MCF 10A (cell line): ENCODE measurements at regions not wholly inside any gene's neighbourhood (a gene's known extent, or its start where the extent isn't known, plus 50 kb on each side); places are given as distances from the start of the nearest gene placed in this dataset.

Experiments
- BruUV-seq: library from RNA; stranded (reverse); fragments of 400-500 nt; replicated peaks from 2 replicates; lab custom pipeline; 2021; lab: Mats Ljungman, UMichigan
- CTCF ChIA-PET: fragments of 300-600 bp; sonication (Branson Sonifier 250); formaldehyde crosslinking; extraction: SDS; loops from one replicate; lab custom pipeline; 2021; ENCODE audit warnings: antibody characterized with exemption, inconsistent platforms; lab: Yijun Ruan, JAX
- POLR2A ChIA-PET: fragments of 300-600, 350-650 bp; sonication (Branson Sonifier 250); formaldehyde crosslinking; extraction: SDS; loops from one replicate; lab custom pipeline; 2020; ENCODE audit warnings: antibody characterized with exemption, inconsistent platforms; lab: Yijun Ruan, JAX
- DNase-seq: peaks from one replicate; pipeline ENCODE4 v3.0.0-alpha.2; 2018; ENCODE audit not compliant: unreplicated experiment
- H3K27ac Mint-ChIP-seq: one replicate; pipeline ENCODE4 v1.8.0; 2022; ENCODE audit warnings: mild to moderate bottlenecking, low read depth, mixed read lengths; ENCODE audit not compliant: unreplicated experiment
- H3K27me3 Mint-ChIP-seq: one replicate; pipeline ENCODE4 v1.8.0; 2022; ENCODE audit warnings: mixed read lengths; ENCODE audit not compliant: insufficient read depth, unreplicated experiment
- H3K36me3 Mint-ChIP-seq: one replicate; pipeline ENCODE4 v1.8.0; 2022; ENCODE audit warnings: mild to moderate bottlenecking, moderate library complexity, mixed read lengths; ENCODE audit not compliant: insufficient read depth, unreplicated experiment
- H3K4me1 Mint-ChIP-seq: one replicate; pipeline ENCODE4 v1.8.0; 2022; ENCODE audit warnings: mixed read lengths; ENCODE audit not compliant: insufficient read depth, unreplicated experiment
- H3K4me3 Mint-ChIP-seq: one replicate; pipeline ENCODE4 v1.8.0; 2022; ENCODE audit warnings: mild to moderate bottlenecking, moderate library complexity, mixed read lengths; ENCODE audit not compliant: unreplicated experiment
- H3K9me3 Mint-ChIP-seq: one replicate; pipeline ENCODE4 v1.8.0; 2022; ENCODE audit warnings: mixed read lengths; ENCODE audit not compliant: unreplicated experiment
- intact Hi-C: fragments of 100-400 bp; cut with micrococcal nuclease; formaldehyde crosslinking; loops from 2 replicates; pipeline ENCODE4 v1.14.1; 2022
- TF ChIP-seq, protein P1 (sequence below): fragments of 200-600 bp; IDR thresholded peaks from one replicate; pipeline ENCODE4 v1.8.0; 2022; ENCODE audit warnings: antibody characterized with exemption, mild to moderate bottlenecking; ENCODE audit not compliant: unreplicated experiment

DNA sequence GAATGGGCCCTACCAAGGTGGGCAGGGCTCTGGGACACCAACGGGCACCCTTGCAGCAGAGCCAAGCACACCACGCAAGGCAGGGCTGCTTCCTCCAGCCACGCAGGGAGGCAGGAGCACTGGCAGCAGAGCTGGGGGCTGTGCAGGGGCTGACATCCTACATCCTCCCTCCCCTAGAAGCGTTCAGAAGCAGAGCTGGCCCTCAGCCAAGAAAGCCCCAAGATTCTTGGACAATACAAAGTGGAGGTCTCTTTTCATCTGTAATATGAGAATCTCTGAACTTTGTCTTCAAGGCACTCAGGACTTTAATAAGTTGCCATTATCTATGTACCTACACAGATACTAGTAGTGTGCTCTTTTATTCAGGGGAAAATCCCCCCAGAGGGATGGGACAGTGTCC is 128.1 kb upstream of the AGAP1 start:
- ChIA-PET CTCF (no interaction called here), POLR2A (interaction anchor here (0.7 kb wide), 1 partner anchor 17 kb away, joined by 3 read pairs; no protein-coding TSS in a partner anchor)
- BruUV-seq = no TSS peak
- Mint-ChIP-seq H3K27ac (no peak overlapping the region), H3K9me3 (peaks cover 7% of the 10 kb centered on the region), H3K27me3 (peaks cover 73% of the 10 kb centered on the region), H3K4me1 (no peaks in the 10 kb centered on the region), H3K4me3 (no peak overlapping the region), H3K36me3 (no peaks in the 10 kb centered on the region)
- TF ChIP-seq, protein P1, sequence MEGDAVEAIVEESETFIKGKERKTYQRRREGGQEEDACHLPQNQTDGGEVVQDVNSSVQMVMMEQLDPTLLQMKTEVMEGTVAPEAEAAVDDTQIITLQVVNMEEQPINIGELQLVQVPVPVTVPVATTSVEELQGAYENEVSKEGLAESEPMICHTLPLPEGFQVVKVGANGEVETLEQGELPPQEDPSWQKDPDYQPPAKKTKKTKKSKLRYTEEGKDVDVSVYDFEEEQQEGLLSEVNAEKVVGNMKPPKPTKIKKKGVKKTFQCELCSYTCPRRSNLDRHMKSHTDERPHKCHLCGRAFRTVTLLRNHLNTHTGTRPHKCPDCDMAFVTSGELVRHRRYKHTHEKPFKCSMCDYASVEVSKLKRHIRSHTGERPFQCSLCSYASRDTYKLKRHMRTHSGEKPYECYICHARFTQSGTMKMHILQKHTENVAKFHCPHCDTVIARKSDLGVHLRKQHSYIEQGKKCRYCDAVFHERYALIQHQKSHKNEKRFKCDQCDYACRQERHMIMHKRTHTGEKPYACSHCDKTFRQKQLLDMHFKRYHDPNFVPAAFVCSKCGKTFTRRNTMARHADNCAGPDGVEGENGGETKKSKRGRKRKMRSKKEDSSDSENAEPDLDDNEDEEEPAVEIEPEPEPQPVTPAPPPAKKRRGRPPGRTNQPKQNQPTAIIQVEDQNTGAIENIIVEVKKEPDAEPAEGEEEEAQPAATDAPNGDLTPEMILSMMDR = no peak
- DNase-seq = no peak
- intact Hi-C loops = no loop called here

DNA sequence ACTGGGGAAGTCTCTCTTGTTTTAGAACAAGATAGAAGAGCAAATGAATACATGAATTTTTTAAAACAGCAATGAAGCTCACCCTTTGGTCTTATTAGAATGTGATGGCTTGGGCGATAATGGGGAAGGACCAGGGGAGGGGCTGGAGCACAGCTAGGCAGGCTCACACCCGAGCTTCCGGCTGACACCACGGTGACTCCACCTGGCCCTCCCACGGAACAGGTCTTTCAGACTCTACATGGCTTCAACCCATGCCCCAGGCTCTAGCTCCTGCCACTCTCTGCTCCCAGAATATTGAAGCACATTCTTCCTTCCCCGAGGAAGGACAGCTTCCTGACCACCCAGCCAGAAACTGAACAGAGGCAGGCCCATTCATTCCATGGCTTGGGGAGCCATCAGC is 127.5 kb upstream of the AGAP1 start:
- no peak for DNase-seq
- Mint-ChIP-seq H3K9me3 (peaks cover 7% of the 10 kb centered on the region), H3K4me1 (no peaks in the 10 kb centered on the region), H3K27me3 (peaks cover 78% of the 10 kb centered on the region), H3K36me3 (no peaks in the 10 kb centered on the region), H3K27ac (no peak overlapping the region), H3K4me3 (no peak overlapping the region)
- BruUV-seq = no TSS peak
- CTCF ChIA-PET = interaction anchor here (0.8 kb wide), 1 partner anchor 11 kb away, joined by 3 read pairs; no protein-coding TSS in a partner anchor
- TF ChIP-seq, protein P1 = no peak
- POLR2A ChIA-PET = interaction anchor here (0.6 kb wide), 1 partner anchor 164 kb away, joined by 3 read pairs; no protein-coding TSS in a partner anchor
- intact Hi-C loops = no loop called here

DNA sequence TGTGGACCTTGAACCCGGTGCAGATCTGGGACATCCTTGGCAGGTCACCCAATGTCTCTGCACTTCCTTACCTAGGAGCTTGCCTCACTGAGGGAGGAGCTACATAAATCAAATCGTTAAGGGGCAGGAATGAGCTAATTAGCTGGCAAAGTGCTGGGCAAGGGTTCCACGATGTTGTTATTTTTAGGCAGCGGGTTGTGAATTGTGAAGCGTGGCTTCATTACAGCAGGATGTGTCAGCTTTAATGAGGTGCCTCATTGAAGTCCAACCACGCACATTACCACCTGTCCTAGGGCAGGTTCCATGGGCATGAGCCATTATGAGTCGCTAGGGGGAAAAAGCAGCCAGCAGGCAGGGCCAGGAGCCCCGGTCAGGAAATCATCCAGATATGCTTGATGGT is 127.0 kb upstream of the AGAP1 start:
- no TSS peak for BruUV-seq
- intact Hi-C loops = no loop called here
- no peaks in the 10 kb centered on the region for H3K4me1 Mint-ChIP-seq
- no peak for DNase-seq
- H3K36me3 Mint-ChIP-seq = no peaks in the 10 kb centered on the region
- no peak overlapping the region for H3K27ac Mint-ChIP-seq
- CTCF ChIA-PET = interaction anchor here (0.8 kb wide), 1 partner anchor 11 kb away, joined by 3 read pairs; no protein-coding TSS in a partner anchor
- TF ChIP-seq, protein P1 = no peak
- H3K9me3 Mint-ChIP-seq = peaks cover 7% of the 10 kb centered on the region
- H3K4me3 Mint-ChIP-seq = no peak overlapping the region
- peaks cover 77% of the 10 kb centered on the region for H3K27me3 Mint-ChIP-seq
- POLR2A ChIA-PET = interaction anchor here (0.6 kb wide), 1 partner anchor 164 kb away, joined by 3 read pairs; no protein-coding TSS in a partner anchor

DNA sequence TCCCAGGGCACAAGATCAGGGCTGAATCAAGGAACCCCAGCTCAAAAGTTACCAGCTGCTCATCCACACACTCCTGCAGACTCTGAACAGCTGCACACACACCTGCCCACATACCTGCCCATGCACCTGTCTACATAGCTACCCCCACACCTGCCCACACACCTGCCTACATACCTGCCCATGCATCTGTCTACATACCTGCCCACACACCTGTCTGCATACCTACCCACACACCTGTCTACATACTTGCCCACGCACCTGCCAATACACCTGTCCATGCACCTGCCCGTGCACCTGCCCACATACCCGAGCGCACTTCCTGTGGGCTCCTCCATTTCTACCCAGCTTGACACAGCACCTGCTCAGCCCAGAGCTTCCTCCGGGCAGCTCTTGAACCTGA is 122.8 kb upstream of the AGAP1 start:
- intact Hi-C loops = no loop called here
- no TSS peak for BruUV-seq
- TF ChIP-seq, protein P1 = no peak
- Mint-ChIP-seq H3K9me3 (peaks cover 7% of the 10 kb centered on the region), H3K36me3 (no peaks in the 10 kb centered on the region), H3K4me1 (no peaks in the 10 kb centered on the region), H3K4me3 (no peak overlapping the region), H3K27ac (no peak overlapping the region), H3K27me3 (peaks cover 79% of the 10 kb centered on the region)
- DNase-seq = no peak
- POLR2A ChIA-PET = no interaction called here
- CTCF ChIA-PET = no interaction called here
